Kidney glomerular epithelial cell (primary cell): ENCODE measurements at regions not wholly inside any gene's neighbourhood (a gene's known extent, or its start where the extent isn't known, plus 50 kb on each side); places are given as distances from the start of the nearest gene placed in this dataset.

Source experiments
- DNase-seq: peaks from one replicate; lab custom pipeline; 2025; lab: John Stamatoyannopoulos, UW

GRCh38 chr1:187091666-187092065, 262.9 kb downstream of the PLA2G4A start:
- DNase-seq = no peak

DNA sequence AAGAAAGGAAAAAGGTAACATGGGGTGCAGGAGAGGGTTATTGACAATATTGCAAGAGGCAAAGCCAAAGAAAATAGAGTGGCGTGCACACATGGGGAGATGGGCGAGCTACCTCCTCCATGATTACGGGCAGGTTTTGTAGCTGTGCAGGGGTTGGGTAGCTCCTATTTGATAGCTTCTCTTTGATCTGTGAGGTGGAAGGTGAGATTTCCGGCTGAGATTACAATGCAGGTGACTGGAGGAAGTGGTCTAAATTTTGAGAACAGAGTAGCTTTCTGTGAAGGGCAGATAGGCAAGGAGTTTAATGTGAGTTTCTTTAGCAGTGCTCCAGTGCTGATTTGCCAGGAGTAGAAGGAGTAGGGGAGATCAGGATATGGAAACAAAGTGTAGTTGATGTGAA, 263.4 kb downstream of the PLA2G4A start:
- no peak for DNase-seq

DNA sequence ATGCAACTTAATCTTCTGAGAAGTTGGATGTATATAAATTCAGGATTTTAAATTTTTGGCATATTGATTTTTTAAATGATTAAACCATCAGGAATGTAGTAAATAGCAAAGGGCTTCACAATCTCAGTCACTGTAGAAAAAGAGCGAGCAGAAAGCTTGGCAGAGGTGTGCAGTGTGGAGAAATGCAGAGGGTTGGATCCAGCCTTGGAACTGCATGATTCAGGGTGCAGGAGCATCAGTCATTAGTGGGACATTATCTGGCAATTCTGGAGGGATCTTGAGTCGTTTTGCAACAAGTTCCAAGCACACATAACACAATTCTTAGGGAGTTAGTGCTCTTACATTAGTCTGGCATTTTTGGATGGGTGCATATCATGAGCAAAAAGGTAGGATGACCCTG, 267.9 kb downstream of the PLA2G4A start:
- no peak for DNase-seq

DNA sequence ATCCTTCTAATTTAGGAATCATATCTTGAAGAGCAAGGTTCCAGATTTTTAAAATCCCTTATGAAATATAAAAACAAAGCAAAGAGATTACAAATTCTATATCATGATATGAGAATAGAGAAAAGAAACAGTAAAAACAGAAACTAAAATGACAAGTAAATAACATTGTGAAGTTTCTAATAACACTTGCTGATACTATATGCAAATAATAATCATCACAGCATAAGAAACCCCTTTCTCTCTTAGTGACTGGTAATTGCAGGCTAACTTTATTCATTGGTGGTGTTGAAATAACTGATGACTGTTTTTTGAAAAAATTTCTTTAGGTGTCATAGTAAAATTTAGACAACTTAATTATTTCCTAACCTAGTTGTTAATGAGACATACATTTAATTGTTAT, 281.6 kb downstream of the PLA2G4A start:
- no peak for DNase-seq

DNA sequence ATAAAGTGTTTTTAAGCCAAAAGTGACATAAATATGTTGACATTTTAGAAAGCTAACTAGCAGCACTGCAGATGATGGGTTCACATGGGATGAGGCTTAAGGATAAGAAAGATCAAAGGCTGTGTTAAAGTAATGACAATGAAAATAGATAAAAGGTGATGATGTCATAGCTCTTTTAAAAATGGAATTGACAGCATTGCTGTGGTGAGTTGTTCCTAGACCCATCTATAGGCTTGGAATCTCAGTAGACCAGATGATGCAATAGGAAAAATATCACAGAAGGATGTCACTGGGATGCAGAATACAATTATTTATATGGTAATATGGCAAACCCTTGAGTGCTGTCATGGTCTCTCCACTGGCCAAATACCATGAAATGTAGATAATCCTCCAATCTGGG, 286.0 kb downstream of the PLA2G4A start:
- no peak for DNase-seq

DNA sequence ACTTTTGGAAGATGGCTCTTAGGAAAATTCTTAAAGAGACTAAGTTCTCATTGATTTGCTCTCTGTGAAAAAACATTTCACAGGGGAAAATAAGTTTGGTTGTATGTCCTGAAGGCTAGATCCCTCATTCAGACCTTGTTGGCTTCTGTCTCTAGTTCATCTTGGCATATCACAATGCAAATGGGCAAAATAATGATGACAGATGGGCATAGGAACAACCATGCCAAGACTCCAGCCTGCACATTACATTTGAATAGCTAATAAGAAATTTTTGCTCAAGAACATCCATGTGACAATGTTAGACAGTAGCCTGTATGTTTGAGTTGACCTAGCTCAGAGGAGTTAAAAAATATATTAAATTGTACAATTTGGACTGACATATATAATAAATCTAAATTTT, 292.9 kb downstream of the PLA2G4A start:
- no peak for DNase-seq

- DNase-seq = no peak
These were observed 293.8 kb downstream of the PLA2G4A start for GRCh38 chr1:187122566-187122965.

GRCh38 chr1:187129132-187129531, 300.4 kb downstream of the PLA2G4A start:
- no peak for DNase-seq

GRCh38 chr1:187143783-187144182, 315.0 kb downstream of the PLA2G4A start:
- no peak for DNase-seq

- DNase-seq = no peak
These were observed 317.6 kb downstream of the PLA2G4A start for GRCh38 chr1:187146388-187146787.

GRCh38 chr1:187151555-187151954, 322.8 kb downstream of the PLA2G4A start:
- no peak for DNase-seq

DNA sequence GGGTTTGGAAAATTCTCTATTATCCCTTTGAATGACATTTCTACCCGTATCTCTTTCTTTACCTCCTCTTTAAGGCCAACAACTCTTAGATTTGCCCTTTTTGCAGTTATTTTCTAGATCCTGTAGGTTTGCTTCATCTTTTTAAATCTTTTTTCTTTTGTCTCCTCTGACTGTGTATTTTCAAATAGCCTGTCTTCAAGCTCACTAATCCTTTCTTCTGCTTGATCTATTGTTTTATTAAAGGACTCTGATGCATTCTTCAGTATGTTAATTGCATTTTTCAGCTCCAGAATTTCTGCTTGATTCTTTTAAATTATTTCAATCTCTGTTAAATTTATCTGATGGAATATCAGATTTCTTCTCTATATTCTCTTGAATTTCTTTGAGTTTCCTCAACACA, 324.3 kb downstream of the PLA2G4A start:
- no peak for DNase-seq

GRCh38 chr1:187157115-187157514, 328.4 kb downstream of the PLA2G4A start:
- no peak for DNase-seq

DNA sequence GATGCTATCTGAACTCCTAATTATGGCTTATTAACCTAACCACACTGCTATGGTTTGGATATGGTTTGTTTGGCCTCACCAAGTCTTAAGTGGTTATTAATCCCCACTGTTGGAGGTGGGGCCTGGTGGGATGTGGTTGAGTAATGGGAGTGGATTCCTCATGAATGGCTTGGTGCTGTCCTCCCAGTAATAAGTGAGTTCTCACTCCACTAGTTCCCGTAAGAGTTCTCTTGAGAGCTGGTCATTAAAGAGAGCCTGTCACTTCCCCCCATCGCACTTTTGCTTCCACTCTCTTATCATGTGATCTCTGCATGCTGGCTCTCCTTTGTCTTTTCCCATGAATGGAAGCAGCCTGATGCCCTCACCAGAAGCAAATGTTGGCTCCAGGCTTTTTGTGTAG, 328.8 kb downstream of the PLA2G4A start:
- DNase-seq = no peak

GRCh38 chr1:187167555-187167954, 338.8 kb downstream of the PLA2G4A start:
- DNase-seq = no peak

DNA sequence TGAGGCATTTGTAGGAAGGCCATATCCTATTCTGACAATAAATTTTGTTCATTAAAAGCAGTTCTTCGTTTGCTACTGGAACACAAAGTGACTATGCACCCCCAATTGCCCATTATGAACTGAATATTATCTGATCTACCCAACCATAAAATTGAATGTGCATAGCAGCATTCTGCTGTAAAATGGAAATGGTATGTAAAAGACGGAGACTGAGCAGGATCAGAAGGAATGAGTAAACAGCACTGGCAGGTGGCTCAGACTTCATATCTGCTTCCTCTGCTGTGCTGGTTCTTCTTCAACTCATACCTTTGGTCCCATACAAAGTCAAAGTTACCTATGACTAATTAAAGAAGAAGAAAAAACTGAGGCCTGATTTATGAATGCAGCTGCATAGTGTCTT, 339.5 kb downstream of the PLA2G4A start:
- DNase-seq = no peak

DNA sequence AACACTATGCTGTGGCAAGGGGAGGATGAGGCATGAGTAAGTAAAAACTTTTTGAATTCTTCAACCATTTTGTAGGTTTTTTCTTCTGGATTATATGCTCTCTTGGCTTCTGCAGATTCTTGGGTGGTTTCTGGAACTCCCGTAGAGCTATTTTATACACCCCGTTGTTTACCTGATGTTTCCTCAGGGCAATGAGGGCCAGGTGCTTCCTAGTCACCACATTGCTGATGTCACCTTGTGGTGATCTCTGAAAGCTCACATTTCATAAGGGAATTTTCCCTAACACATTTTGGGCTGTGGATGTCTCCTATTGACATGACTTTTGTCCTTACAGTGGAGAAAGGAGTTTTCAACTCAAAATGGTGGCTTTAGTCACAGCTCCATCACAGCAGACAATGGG, 356.6 kb downstream of the PLA2G4A start:
- DNase-seq = no peak

- DNase-seq = no peak
These were observed 368.9 kb downstream of the PLA2G4A start for GRCh38 chr1:187197685-187198084.

- DNase-seq = peak; percentile 18
These were observed 374.5 kb downstream of the PLA2G4A start for GRCh38 chr1:187203257-187203656.

GRCh38 chr1:187212377-187212776, 383.6 kb downstream of the PLA2G4A start:
- DNase-seq = no peak

GRCh38 chr1:187226396-187226795, 397.6 kb downstream of the PLA2G4A start:
- DNase-seq = peak; percentile 5

- DNase-seq = no peak
These were observed 400.0 kb downstream of the PLA2G4A start for GRCh38 chr1:187228790-187229189.

- DNase-seq = no peak
These were observed 400.7 kb downstream of the PLA2G4A start for GRCh38 chr1:187229496-187229895.

- DNase-seq = no peak
These were observed 406.0 kb downstream of the PLA2G4A start for GRCh38 chr1:187234706-187235105.

- DNase-seq = no peak
These were observed 407.4 kb downstream of the PLA2G4A start for GRCh38 chr1:187236199-187236598.
